ENCODE measurements at regions not wholly inside any gene's neighbourhood (a gene's known extent, or its start where the extent isn't known, plus 50 kb on each side); places are given as distances from the start of the nearest gene placed in this dataset.

GRCh38 chr3:102140116-102140515, 290.8 kb downstream of the NFKBIZ start:
- no peaks in the 10 kb centered on the region for H3K27me3 ChIP-seq (ENCODE audit: insufficient read depth, low read length)
- no peak overlapping the region for H3K27ac ChIP-seq (ENCODE audit: low read depth, low read length)
- no peak overlapping the region for H3K4me2 ChIP-seq (ENCODE audit: insufficient read depth, low read length)
- H2AFZ ChIP-seq (ENCODE audit: low read length), result no peak overlapping the region
- H3K9me3 ChIP-seq (ENCODE audit: low read depth, low read length), result no peaks in the 10 kb centered on the region
- DNase-seq (ENCODE audit: insufficient read length, low spot score, missing footprints), result no peak
- H4K20me1 ChIP-seq (ENCODE audit: insufficient read depth, low read length), result no peaks in the 10 kb centered on the region
- TF ChIP-seq CTCF (IDR thresholded peaks at IDR 0.05; ENCODE audit: extremely low read depth, low read depth, low read length), result no peak
- H3K4me1 ChIP-seq (ENCODE audit: insufficient read depth, low read length), result peaks cover 23% of the 10 kb centered on the region
- no peaks in the 10 kb centered on the region for H3K36me3 ChIP-seq (ENCODE audit: insufficient read depth, low read length)
- no peaks in the 10 kb centered on the region for H3K79me2 ChIP-seq (ENCODE audit: insufficient read depth, low read length)
- H3K4me3 ChIP-seq (ENCODE audit: insufficient read depth, low read length), result no peak overlapping the region

GRCh38 chr3:102141096-102141927, 292.0 kb downstream of the NFKBIZ start:
- Histone ChIP-seq H3K4me2 (ENCODE audit: insufficient read depth, low read length) (no peak overlapping the region), H2AFZ (ENCODE audit: low read length) (no peak overlapping the region)
- peak; percentile 42 for DNase-seq (ENCODE audit: insufficient read length, low spot score, missing footprints)

GRCh38 chr3:102141928-102142239, 292.6 kb downstream of the NFKBIZ start:
- Histone ChIP-seq H4K20me1 (ENCODE audit: insufficient read depth, low read length) (no peaks in the 10 kb centered on the region), H3K36me3 (ENCODE audit: insufficient read depth, low read length) (no peaks in the 10 kb centered on the region), H3K27me3 (ENCODE audit: insufficient read depth, low read length) (no peaks in the 10 kb centered on the region), H3K79me2 (ENCODE audit: insufficient read depth, low read length) (no peaks in the 10 kb centered on the region), H3K4me2 (ENCODE audit: insufficient read depth, low read length) (no peak overlapping the region), H3K4me3 (ENCODE audit: insufficient read depth, low read length) (no peak overlapping the region), H2AFZ (ENCODE audit: low read length) (no peak overlapping the region), H3K9me3 (ENCODE audit: low read depth, low read length) (no peaks in the 10 kb centered on the region), H3K27ac (ENCODE audit: low read depth, low read length) (peak overlapping the region; percentile 67), H3K4me1 (ENCODE audit: insufficient read depth, low read length) (peaks cover 23% of the 10 kb centered on the region)
- DNase-seq (ENCODE audit: insufficient read length, low spot score, missing footprints), result no peak
- TF ChIP-seq CTCF (IDR thresholded peaks at IDR 0.05; ENCODE audit: extremely low read depth, low read depth, low read length), result no peak

More at GRCh38 chr3:102141096-102141927, 292.0 kb downstream of the NFKBIZ start:
- Histone ChIP-seq H3K9me3 (ENCODE audit: low read depth, low read length) (no peaks in the 10 kb centered on the region), H3K4me3 (ENCODE audit: insufficient read depth, low read length) (no peak overlapping the region), H3K27me3 (ENCODE audit: insufficient read depth, low read length) (no peaks in the 10 kb centered on the region), H3K4me1 (ENCODE audit: insufficient read depth, low read length) (peaks cover 23% of the 10 kb centered on the region), H3K79me2 (ENCODE audit: insufficient read depth, low read length) (no peaks in the 10 kb centered on the region), H3K36me3 (ENCODE audit: insufficient read depth, low read length) (no peaks in the 10 kb centered on the region), H4K20me1 (ENCODE audit: insufficient read depth, low read length) (no peaks in the 10 kb centered on the region), H3K27ac (ENCODE audit: low read depth, low read length) (peak overlapping the region; percentile 67)
- TF ChIP-seq CTCF (IDR thresholded peaks at IDR 0.05; ENCODE audit: extremely low read depth, low read depth, low read length), result no peak

DNA sequence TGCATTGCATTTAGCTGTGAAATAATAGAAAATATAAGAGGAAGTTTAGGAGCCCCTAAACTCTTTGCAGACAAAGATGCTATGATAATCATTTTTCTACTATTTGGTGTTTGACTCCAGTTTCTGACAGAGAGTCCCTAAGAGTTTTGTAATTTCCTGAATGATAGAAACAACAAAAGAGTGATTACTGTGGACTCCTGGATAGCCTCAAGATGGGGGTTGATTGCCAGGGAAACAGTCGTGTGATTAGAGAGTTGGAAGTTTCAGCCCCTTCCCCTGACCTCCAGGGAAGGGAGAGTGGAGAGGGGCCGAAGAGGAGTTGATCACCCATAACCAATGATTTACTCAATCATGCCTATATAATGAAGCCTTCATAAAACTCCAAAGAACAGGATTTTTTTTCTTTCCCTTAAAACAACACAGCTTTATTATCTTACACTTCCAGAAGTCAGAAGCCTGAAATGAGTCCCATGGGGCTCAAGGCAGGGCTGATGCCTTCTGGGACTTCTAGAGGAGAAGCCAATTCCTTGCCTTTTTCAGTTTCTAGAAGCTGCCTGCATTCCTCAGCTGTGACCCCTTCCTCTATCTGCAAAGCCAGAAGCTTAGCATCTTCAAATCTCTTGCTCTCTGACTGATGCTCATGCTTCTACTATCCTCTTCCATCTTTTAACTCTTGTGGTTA, 292.3 kb upstream of the ZPLD1 start:
- H2AFZ ChIP-seq (ENCODE audit: low read length), result peak overlapping the region; percentile 21
- peak overlapping the region; percentile 5 for H3K4me3 ChIP-seq (ENCODE audit: insufficient read depth, low read length)
- no peaks in the 10 kb centered on the region for H3K9me3 ChIP-seq (ENCODE audit: low read depth, low read length)
- TF ChIP-seq CTCF (IDR thresholded peaks at IDR 0.05; ENCODE audit: extremely low read depth, low read depth, low read length), result no peak
- peaks cover 23% of the 10 kb centered on the region for H3K4me1 ChIP-seq (ENCODE audit: insufficient read depth, low read length)
- no peaks in the 10 kb centered on the region for H4K20me1 ChIP-seq (ENCODE audit: insufficient read depth, low read length)
- no peaks in the 10 kb centered on the region for H3K27me3 ChIP-seq (ENCODE audit: insufficient read depth, low read length)
- H3K36me3 ChIP-seq (ENCODE audit: insufficient read depth, low read length), result no peaks in the 10 kb centered on the region
- peak overlapping the region; percentile 67 for H3K27ac ChIP-seq (ENCODE audit: low read depth, low read length)
- peak overlapping the region; percentile 56 for H3K4me2 ChIP-seq (ENCODE audit: insufficient read depth, low read length)
- no peaks in the 10 kb centered on the region for H3K79me2 ChIP-seq (ENCODE audit: insufficient read depth, low read length)
- DNase-seq (ENCODE audit: insufficient read length, low spot score, missing footprints), result no peak
